Chondrocyte (in vitro differentiated cells): ENCODE measurements at regions not wholly inside any gene's neighbourhood (a gene's known extent, or its start where the extent isn't known, plus 50 kb on each side); places are given as distances from the start of the nearest gene placed in this dataset.

ENCODE experiments used
- DNase-seq: peaks from one replicate; pipeline ENCODE4 v3.0.0; 2021; ENCODE audit warnings: mixed read lengths, low spot score
- H3K27ac Mint-ChIP-seq: one replicate; pipeline ENCODE4 v1.8.0; 2021; ENCODE audit warnings: mild to moderate bottlenecking, moderate library complexity, mixed read lengths; ENCODE audit not compliant: unreplicated experiment
- H3K27me3 Mint-ChIP-seq: 2 replicates; pipeline ENCODE4 v1.8.0; 2021; ENCODE audit warnings: low read depth, mixed read lengths
- H3K36me3 Mint-ChIP-seq: 2 replicates; pipeline ENCODE4 v1.8.0; 2021; ENCODE audit warnings: low read depth, mixed read lengths
- H3K4me1 Mint-ChIP-seq: 2 replicates; pipeline ENCODE4 v1.8.0; 2021; ENCODE audit warnings: low read depth, mild to moderate bottlenecking, mixed read lengths
- H3K4me3 Mint-ChIP-seq: one replicate; pipeline ENCODE4 v1.8.0; 2021; ENCODE audit warnings: mild to moderate bottlenecking, moderate library complexity, mixed read lengths; ENCODE audit not compliant: unreplicated experiment
- H3K9me3 Mint-ChIP-seq: 2 replicates; pipeline ENCODE4 v1.8.0; 2021; ENCODE audit warnings: low read depth, mixed read lengths
- CTCF ChIP-seq: fragments of 200-600 bp; sonication (generic); IDR thresholded peaks from 2 replicates; pipeline ENCODE4 v1.5.0; 2021; ENCODE audit warnings: antibody characterized with exemption, mild to moderate bottlenecking, moderate library complexity

- TF ChIP-seq CTCF, result no peak
- DNase-seq, result no peak
- H3K4me1 Mint-ChIP-seq, result no peaks in the 10 kb centered on the region
- no peaks in the 10 kb centered on the region for H3K27me3 Mint-ChIP-seq
- H3K36me3 Mint-ChIP-seq, result no peaks in the 10 kb centered on the region
- no peak overlapping the region for H3K4me3 Mint-ChIP-seq
- peaks cover 2% of the 10 kb centered on the region for H3K9me3 Mint-ChIP-seq
- no peak overlapping the region for H3K27ac Mint-ChIP-seq
These were observed 426.9 kb upstream of the EPHA5 start for GRCh38 chr4:66097218-66097617.

- no peak overlapping the region for H3K27ac Mint-ChIP-seq
- H3K36me3 Mint-ChIP-seq, result peaks cover 6% of the 10 kb centered on the region
- no peaks in the 10 kb centered on the region for H3K27me3 Mint-ChIP-seq
- peaks cover 10% of the 10 kb centered on the region for H3K9me3 Mint-ChIP-seq
- TF ChIP-seq CTCF, result no peak
- DNase-seq, result no peak
- no peak overlapping the region for H3K4me3 Mint-ChIP-seq
- peaks cover 7% of the 10 kb centered on the region for H3K4me1 Mint-ChIP-seq
These were observed 424.8 kb upstream of the EPHA5 start for GRCh38 chr4:66095065-66095464.

- no peak for TF ChIP-seq CTCF
- Mint-ChIP-seq H3K4me1 (peaks cover 7% of the 10 kb centered on the region), H3K36me3 (peaks cover 6% of the 10 kb centered on the region), H3K9me3 (peaks cover 10% of the 10 kb centered on the region), H3K27me3 (no peaks in the 10 kb centered on the region), H3K27ac (no peak overlapping the region), H3K4me3 (no peak overlapping the region)
- no peak for DNase-seq
These were observed 423.8 kb upstream of the EPHA5 start for GRCh38 chr4:66094070-66094469.

GRCh38 chr4:66091786-66092185, 421.5 kb upstream of the EPHA5 start:
- H3K27me3 Mint-ChIP-seq, result no peaks in the 10 kb centered on the region
- H3K9me3 Mint-ChIP-seq, result peaks cover 15% of the 10 kb centered on the region
- no peak overlapping the region for H3K27ac Mint-ChIP-seq
- no peak for TF ChIP-seq CTCF
- H3K4me1 Mint-ChIP-seq, result peaks cover 7% of the 10 kb centered on the region
- no peak overlapping the region for H3K4me3 Mint-ChIP-seq
- H3K36me3 Mint-ChIP-seq, result peaks cover 6% of the 10 kb centered on the region
- no peak for DNase-seq

GRCh38 chr4:66073961-66074360, 403.7 kb upstream of the EPHA5 start:
- Mint-ChIP-seq H3K4me1 (no peaks in the 10 kb centered on the region), H3K36me3 (peaks cover 1% of the 10 kb centered on the region), H3K27me3 (no peaks in the 10 kb centered on the region), H3K9me3 (peaks cover 32% of the 10 kb centered on the region), H3K4me3 (no peak overlapping the region), H3K27ac (no peak overlapping the region)
- no peak for DNase-seq
- TF ChIP-seq CTCF, result no peak
